ENCODE measurements at regions not wholly inside any gene's neighbourhood (a gene's known extent, or its start where the extent isn't known, plus 50 kb on each side); places are given as distances from the start of the nearest gene placed in this dataset.

DNA sequence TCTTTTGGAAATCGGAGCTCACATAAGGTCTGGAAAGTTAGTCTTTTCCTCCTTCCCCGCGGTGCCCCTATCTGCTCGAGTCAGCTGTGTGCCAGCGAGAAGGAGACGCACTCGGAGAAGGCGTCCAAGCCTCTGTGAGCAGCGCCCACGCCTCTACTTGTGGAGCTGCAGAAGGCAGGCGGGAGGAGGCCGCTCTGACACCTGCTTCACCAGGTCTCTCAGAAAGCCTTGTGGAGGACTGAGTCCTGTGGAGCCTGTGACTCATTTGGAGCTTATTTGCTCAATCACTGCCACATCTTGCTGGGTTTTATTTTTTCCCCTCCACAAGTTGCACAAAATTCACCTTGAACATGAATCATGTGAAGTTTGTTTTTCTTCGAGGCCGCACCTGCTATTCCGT is 117.5 kb downstream of the IRX2 start:
- POLR2A ChIA-PET (ENCODE audit: partially characterized antibody): interaction anchor here (1.2 kb wide), 1 partner anchor 9 kb away, joined by 3 read pairs; no protein-coding TSS in a partner anchor
- H2BK12ac ChIP-seq (ENCODE audit: low read depth, low read length): no peak overlapping the region
- H3K27me3 ChIP-seq (replicated peaks in 1 of 4; ENCODE audit: control insufficient read depth in 3 of 4, extremely low read depth in 1 of 4, insufficient read depth in 3 of 4, low read length in 3 of 4): no peaks in the 10 kb centered on the region; a peak in 1 of 7 replicates
- H3K23ac ChIP-seq (ENCODE audit: insufficient read length): no peak overlapping the region
- H3K9ac ChIP-seq (replicated peaks in 1 of 4; ENCODE audit: extremely low read depth in 1 of 4, low read depth in 3 of 4, low read length in 3 of 4): no peak overlapping the region
- H2BK120ac ChIP-seq (replicated peaks; ENCODE audit: low read depth, low read length): no peak overlapping the region
- FAIRE-seq (no peak), DNase-seq (ENCODE audit: low read depth in 1 of 2, low spot score in 2 of 2) (no peak)
- CTCF ChIA-PET (ENCODE audit: partially characterized antibody): interaction anchor here (1.0 to 1.9 kb wide), 8 partner anchors 9 to 215 kb away, joined by 3 to 6 read pairs (median 4); no protein-coding TSS in a partner anchor
- H2AFZ ChIP-seq (ENCODE audit: low read length): no peak overlapping the region
- H3K27ac ChIP-seq (ENCODE audit: low read depth, low read length): no peak overlapping the region
- H3K4me3 ChIP-seq (ENCODE audit: extremely low read depth in 1 of 4, insufficient read depth in 2 of 4, low read depth in 3 of 4, low read length in 4 of 4): no peak overlapping the region
- no peak overlapping the region for H3K4me2 ChIP-seq (ENCODE audit: insufficient read depth in 1 of 2, low read depth in 2 of 2, low read length in 2 of 2)
- no peak overlapping the region for H2AK5ac ChIP-seq (ENCODE audit: low read depth, low read length)
- no peak overlapping the region for H4K5ac ChIP-seq (ENCODE audit: insufficient read length, low read depth, low read length)
- no peaks in the 10 kb centered on the region; a peak in 1 of 7 replicates for H3K4me1 ChIP-seq (replicated peaks in 1 of 4; ENCODE audit: control insufficient read depth in 3 of 4, insufficient read depth in 4 of 4, low read length in 3 of 4)
- H2BK5ac ChIP-seq (ENCODE audit: low read depth, low read length): no peak overlapping the region
- no peak overlapping the region for H2BK20ac ChIP-seq (ENCODE audit: low read length)
- no peak overlapping the region for H4K91ac ChIP-seq (replicated peaks; ENCODE audit: insufficient read length, low read length)
- H3K4ac ChIP-seq (replicated peaks; ENCODE audit: insufficient read length, low read depth, low read length): no peak overlapping the region
- no peak overlapping the region for H3K18ac ChIP-seq (ENCODE audit: extremely low read depth, low read length)
- H3K79me2 ChIP-seq (ENCODE audit: control insufficient read depth in 1 of 2, insufficient read depth in 2 of 2, low read length in 2 of 2): no peaks in the 10 kb centered on the region
- TF ChIP-seq KDM4A (IDR thresholded peaks at IDR 0.05; ENCODE audit: low read depth, low read length, severe bottlenecking) (no peak), NANOG (IDR thresholded peaks at IDR 0.05; ENCODE audit: insufficient read depth, low read depth, low read length, poor library complexity, severe bottlenecking) (no peak), GABPA (IDR thresholded peaks at IDR 0.05; ENCODE audit: borderline replicate concordance, insufficient read depth, low read length) (no peak), SIRT6 (IDR thresholded peaks at IDR 0.05; ENCODE audit: low read length) (no peak), RFX5 (IDR thresholded peaks at IDR 0.05; ENCODE audit: borderline replicate concordance, low read depth, low read length) (no peak), SP4 (IDR thresholded peaks at IDR 0.05; ENCODE audit: low read length) (no peak), CHD2 (IDR thresholded peaks at IDR 0.05; ENCODE audit: low read length) (no peak), POLR2AphosphoS5 (IDR thresholded peaks at IDR 0.05; ENCODE audit: low read depth, low read length) (no peak), ZNF274 (IDR thresholded peaks at IDR 0.05; ENCODE audit: borderline replicate concordance, extremely low read depth, low read length) (no peak), TAF1 (IDR thresholded peaks at IDR 0.05; ENCODE audit: low read depth, low read length) (no peak), BCL11A (IDR thresholded peaks at IDR 0.05; ENCODE audit: low read depth in 2 of 2, low read length in 2 of 2) (no peak), SIX5 (IDR thresholded peaks at IDR 0.05; ENCODE audit: low read depth, low read length) (no peak)
- TF ChIP-seq, protein P1, sequence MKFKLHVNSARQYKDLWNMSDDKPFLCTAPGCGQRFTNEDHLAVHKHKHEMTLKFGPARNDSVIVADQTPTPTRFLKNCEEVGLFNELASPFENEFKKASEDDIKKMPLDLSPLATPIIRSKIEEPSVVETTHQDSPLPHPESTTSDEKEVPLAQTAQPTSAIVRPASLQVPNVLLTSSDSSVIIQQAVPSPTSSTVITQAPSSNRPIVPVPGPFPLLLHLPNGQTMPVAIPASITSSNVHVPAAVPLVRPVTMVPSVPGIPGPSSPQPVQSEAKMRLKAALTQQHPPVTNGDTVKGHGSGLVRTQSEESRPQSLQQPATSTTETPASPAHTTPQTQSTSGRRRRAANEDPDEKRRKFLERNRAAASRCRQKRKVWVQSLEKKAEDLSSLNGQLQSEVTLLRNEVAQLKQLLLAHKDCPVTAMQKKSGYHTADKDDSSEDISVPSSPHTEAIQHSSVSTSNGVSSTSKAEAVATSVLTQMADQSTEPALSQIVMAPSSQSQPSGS (IDR thresholded peaks at IDR 0.05; ENCODE audit: low read length): no peak
- H3K23me2 ChIP-seq (ENCODE audit: low read depth, low read length): no peaks in the 10 kb centered on the region
- H4K20me1 ChIP-seq (replicated peaks in 1 of 2; ENCODE audit: control insufficient read depth in 1 of 2, insufficient read depth in 2 of 2, low read length in 2 of 2): no peaks in the 10 kb centered on the region
- no peak overlapping the region for H3K56ac ChIP-seq (replicated peaks; ENCODE audit: insufficient read length, low read depth, low read length)
- H3K9me3 ChIP-seq (ENCODE audit: insufficient read depth in 2 of 2, low read depth in 1 of 2, low read length in 1 of 2): no peaks in the 10 kb centered on the region
- H4K8ac ChIP-seq (ENCODE audit: extremely low read depth, insufficient read depth, low read length): no peak overlapping the region
- no peak overlapping the region for H2BK15ac ChIP-seq (ENCODE audit: low read length)
- no peak overlapping the region for H3K14ac ChIP-seq (ENCODE audit: insufficient read length)
- H3K36me3 ChIP-seq (ENCODE audit: control insufficient read depth in 2 of 4, insufficient read depth in 4 of 4, low read length in 3 of 4): no peaks in the 10 kb centered on the region
- H3K79me1 ChIP-seq (ENCODE audit: low read depth, low read length): no peaks in the 10 kb centered on the region
- 95% methylated on average over 14 of the region's 15 CpGs; no CpG with 5 or more reads in 1 of the 2 experiments for WGBS, 2 experiments (ENCODE audit: extremely low coverage in 1 of 2, insufficient coverage in 1 of 2, insufficient read length in 1 of 2, insufficient replicate concordance in 2 of 2, low coverage in 1 of 2, low lambda C conversion rate in 2 of 2, missing lambda C conversion rate in 1 of 2)

Data from H1 (cell line).